Right forelimb (tissue), 1 donor: ENCODE measurements at regions not wholly inside any gene's neighbourhood (a gene's known extent, or its start where the extent isn't known, plus 50 kb on each side); places are given as distances from the start of the nearest gene placed in this dataset.

ENCODE experiments used
- DNase-seq: peaks from one replicate; pipeline ENCODE4 v3.0.0-alpha.2; 2018

DNA sequence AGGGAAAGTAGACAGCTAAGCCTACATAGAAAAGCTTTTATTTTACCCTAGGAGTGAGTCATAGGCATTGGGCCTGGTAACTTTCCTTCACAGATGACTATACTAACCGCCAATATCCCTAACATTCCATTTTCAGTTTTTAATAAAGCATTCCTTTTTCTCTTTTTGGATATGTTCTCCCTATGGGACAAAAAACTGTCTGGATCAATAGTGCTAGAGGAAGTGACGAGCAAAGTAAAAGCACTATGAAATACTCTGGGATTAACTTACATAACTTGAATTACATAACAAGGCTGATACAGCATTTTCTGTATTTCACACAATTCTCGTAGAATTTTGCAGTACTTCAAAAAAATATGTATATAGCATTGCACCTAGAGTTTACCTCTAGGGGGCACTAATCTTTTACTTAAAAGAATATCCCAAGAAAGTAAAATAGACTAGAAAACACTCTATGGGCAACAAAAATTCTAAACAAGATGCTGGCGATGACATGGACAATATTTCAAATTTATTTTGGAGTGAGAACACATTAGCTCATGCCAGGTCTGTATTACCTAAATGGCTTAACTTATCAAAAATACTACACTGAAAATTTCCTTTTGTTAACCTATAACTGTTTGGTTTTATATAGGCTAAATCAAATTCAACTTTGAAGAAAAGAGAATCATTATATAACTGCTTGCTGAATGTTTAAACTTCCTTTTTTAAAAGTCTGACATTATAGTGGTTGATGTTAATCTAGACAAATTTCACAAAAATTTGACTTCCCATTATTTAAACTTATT, 66.3 kb upstream of the DST start:
- DNase-seq: no peak

DNA sequence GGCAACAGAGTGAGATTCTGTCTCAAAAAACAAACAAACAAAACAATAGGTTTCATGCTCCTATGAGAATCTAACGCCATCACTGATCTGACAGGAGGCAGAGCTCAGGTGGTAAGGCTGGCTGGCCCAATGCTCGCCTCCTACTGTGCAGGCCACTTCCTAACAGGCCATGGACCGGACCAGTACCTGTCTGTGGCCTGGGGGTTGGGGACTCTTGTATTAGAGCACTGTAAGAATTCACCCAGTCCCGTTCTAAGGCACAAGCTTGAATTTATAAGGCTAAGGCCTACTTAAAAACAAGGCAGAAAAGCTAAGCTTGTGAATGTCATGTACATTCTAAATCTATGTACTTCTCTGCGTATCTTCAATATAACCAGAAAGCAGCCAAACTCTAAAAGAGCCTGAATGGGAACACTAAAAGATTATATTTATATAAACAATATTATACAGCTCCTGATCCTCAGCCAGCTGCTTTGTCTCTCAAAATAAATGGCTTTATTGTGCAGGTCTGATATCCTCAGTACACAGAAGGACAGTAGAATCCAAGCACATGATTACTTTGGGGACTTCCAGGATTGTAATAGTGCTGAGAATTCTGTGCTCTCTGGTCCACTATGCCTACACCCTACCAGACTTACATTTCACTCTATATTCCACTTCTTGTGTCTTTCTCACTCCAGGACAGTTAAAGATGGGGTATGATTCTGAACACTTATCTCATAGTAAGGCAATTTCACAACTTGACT, 64.5 kb upstream of the DST start:
- no peak for DNase-seq

GRCh38 chr6:56699066-56699654, 56.5 kb upstream of the DST start:
- DNase-seq: no peak

- DNase-seq: no peak
These were observed 53.0 kb upstream of the DST start for GRCh38 chr6:56695702-56696101.

DNA sequence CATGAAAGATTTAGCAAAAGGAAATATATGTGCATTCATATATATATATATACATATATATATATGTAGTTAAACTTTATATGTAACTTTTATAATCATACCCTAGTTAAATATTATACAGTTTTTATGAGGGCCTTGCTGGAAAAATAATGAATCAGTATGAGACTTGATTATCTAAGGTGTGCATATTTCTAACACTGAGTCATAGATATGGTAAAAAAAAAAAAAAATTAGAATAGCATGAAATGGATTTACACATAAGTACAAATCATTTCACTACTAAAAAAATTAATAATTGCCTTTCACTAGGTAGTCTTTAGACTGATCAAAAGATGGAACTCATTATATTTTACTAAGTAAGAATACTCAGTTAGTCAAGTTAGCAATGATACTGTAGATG, 51.3 kb upstream of the DST start:
- no peak for DNase-seq

- DNase-seq: peak; percentile 59
These were observed 50.5 kb upstream of the DST start for GRCh38 chr6:56693246-56693607.

DNA sequence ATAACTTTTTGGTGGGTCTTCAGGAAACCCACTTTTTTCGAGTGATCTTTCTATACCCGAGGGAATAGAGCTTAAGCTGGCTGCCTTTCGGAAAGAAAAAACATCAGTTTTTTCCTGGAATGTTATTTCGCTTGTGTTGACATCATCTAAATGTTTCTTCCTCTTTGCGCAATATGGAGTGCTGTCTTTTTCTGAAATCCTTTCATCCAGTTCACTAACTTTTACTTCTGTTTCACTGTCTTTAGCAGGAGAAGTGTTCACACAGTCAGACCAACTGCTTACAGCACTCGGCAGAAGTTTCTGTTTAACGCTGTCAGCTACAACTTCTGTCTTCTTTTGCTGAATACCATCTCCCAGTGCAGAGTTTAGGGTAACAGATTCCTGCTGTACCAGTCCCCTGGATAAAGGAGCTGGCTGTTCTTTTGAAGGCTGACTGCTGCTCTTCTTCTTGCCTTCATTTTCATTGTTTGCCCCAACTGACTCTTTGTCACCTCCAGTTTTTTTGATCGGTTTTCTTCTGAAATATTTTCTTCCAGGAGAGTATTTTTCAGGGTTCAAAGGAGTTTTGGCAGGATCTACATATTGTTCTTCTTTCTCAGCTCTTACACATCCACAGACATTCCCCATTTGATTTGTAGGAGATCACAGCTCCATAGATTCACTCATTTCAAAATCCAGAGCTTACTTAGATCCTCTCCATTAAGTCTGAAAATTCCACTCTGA, 50.0 kb upstream of the DST start:
- DNase-seq: no peak
